A673 (cell line): ENCODE measurements at regions not wholly inside any gene's neighbourhood (a gene's known extent, or its start where the extent isn't known, plus 50 kb on each side); places are given as distances from the start of the nearest gene placed in this dataset.

Experiments
- BruUV-seq: library from RNA; stranded (reverse); fragments of 400-500 nt; replicated peaks from 2 replicates; lab custom pipeline; 2021; lab: Mats Ljungman, UMichigan
- CTCF ChIA-PET: fragments of 300-600 bp; sonication (Branson Sonifier 250); formaldehyde crosslinking; loops from one replicate; lab custom pipeline; 2022; ENCODE audit warnings: antibody characterized with exemption; lab: Charles Lee
- POLR2A ChIA-PET: fragments of 300-600 bp; sonication (Branson Sonifier 250); formaldehyde crosslinking; loops from one replicate; lab custom pipeline; 2022; ENCODE audit warnings: antibody characterized with exemption; ENCODE audit not compliant: low non-redundant PET; lab: Charles Lee
- DNase-seq: peaks from one replicate; pipeline ENCODE4 v3.0.0-alpha.2; 2015; ENCODE audit warnings: low spot score
- H3K27ac ChIP-seq: fragments of 200-600 bp; sonication (generic); 2 replicates; pipeline ENCODE4 v1.5.1; 2016; ENCODE audit warnings: mixed run types, low read depth, mild to moderate bottlenecking, mixed read lengths, antibody characterized with exemption, low read length; ENCODE audit not compliant: poor library complexity, severe bottlenecking
- H3K27me3 ChIP-seq: fragments of 200-600 bp; sonication (generic); replicated peaks from 2 replicates; pipeline ENCODE4 v1.6.1; 2017; ENCODE audit warnings: mixed run types, low read depth, mild to moderate bottlenecking, mixed read lengths, antibody characterized with exemption, low read length; ENCODE audit not compliant: insufficient read depth, poor library complexity
- H3K36me3 ChIP-seq: fragments of 200-600 bp; sonication (generic); 2 replicates; pipeline ENCODE4 v1.6.1; 2016; ENCODE audit warnings: mixed run types, mild to moderate bottlenecking, mixed read lengths, antibody characterized with exemption, low read length; ENCODE audit not compliant: insufficient read depth, poor library complexity, severe bottlenecking
- H3K4me1 ChIP-seq: fragments of 200-600 bp; sonication (generic); 2 replicates; pipeline ENCODE4 v1.6.1; 2017; ENCODE audit warnings: mixed run types, mild to moderate bottlenecking, mixed read lengths, antibody characterized with exemption, low read length; ENCODE audit not compliant: insufficient read depth, poor library complexity, severe bottlenecking
- H3K4me3 ChIP-seq: fragments of 200-600 bp; sonication (generic); 2 replicates; pipeline ENCODE4 v1.5.1; 2016; ENCODE audit warnings: low read depth, mixed run types, mild to moderate bottlenecking, mixed read lengths, low read length; ENCODE audit not compliant: poor library complexity, severe bottlenecking
- H3K9me3 ChIP-seq: fragments of 200-600 bp; sonication (generic); 2 replicates; pipeline ENCODE4 v1.6.1; 2016; ENCODE audit warnings: mixed run types, low read depth, mild to moderate bottlenecking, mixed read lengths, antibody characterized with exemption, low read length; ENCODE audit not compliant: poor library complexity, severe bottlenecking
- EZH2 ChIP-seq: fragments of 200-600 bp; sonication (generic); IDR thresholded peaks from 2 replicates; pipeline ENCODE4 v1.6.1; 2017; ENCODE audit warnings: borderline replicate concordance, low read depth, mild to moderate bottlenecking, mixed read lengths, antibody characterized with exemption, low read length; ENCODE audit not compliant: poor library complexity, severe bottlenecking
- intact Hi-C: fragments of 100-400 bp; cut with micrococcal nuclease; formaldehyde crosslinking; loops from one replicate; pipeline ENCODE4 v1.10.0; 2022; ENCODE audit not compliant: unreplicated experiment
- TF ChIP-seq, protein P1 (sequence below): fragments of 300-800, 200-600 bp; sonication (generic); conservative IDR thresholded peaks from 2 replicates; pipeline ENCODE4 v1.5.1; 2017; ENCODE audit warnings: low read depth, mild to moderate bottlenecking, antibody characterized with exemption, low read length, moderate library complexity, mixed read lengths

DNA sequence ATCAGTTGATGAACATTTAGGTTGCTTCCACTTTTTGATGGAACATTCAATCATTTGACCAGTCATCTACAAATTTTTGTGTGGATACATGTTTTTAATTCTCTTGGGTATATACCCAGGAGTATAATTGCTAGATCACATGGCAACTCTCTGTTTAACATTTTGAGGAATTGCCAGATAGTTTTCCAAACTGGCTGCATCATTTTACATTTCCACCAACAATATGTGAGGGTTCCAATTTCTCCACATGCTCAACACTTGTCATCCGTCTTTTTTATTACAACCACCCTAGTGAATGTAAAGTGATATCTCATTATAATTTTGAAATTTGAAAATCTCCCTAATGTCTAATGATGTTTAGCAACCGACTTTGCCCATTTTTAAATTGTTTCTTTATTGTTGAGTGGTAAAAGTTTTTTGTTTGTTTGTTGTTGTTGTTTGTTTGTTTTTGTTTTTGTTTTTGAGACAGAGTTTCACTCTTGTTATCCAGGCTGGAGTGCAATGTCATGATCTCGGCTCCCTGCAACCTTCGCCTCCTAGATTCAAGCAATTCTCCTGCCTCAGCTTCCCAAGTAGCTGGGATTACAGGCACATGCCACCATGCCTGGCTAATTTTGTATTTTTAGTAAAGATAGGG lies 53.7 kb upstream of the PDYN start:
- Histone ChIP-seq H3K27me3 (peaks cover 53% of the 10 kb centered on the region), H3K9me3 (no peaks in the 10 kb centered on the region), H3K27ac (no peak overlapping the region), H3K36me3 (no peaks in the 10 kb centered on the region), H3K4me3 (no peak overlapping the region), H3K4me1 (no peaks in the 10 kb centered on the region)
- ChIA-PET CTCF (no interaction called here), POLR2A (no interaction called here)
- BruUV-seq: no TSS peak
- DNase-seq: no peak
- TF ChIP-seq EZH2: no peak
- TF ChIP-seq, protein P1, sequence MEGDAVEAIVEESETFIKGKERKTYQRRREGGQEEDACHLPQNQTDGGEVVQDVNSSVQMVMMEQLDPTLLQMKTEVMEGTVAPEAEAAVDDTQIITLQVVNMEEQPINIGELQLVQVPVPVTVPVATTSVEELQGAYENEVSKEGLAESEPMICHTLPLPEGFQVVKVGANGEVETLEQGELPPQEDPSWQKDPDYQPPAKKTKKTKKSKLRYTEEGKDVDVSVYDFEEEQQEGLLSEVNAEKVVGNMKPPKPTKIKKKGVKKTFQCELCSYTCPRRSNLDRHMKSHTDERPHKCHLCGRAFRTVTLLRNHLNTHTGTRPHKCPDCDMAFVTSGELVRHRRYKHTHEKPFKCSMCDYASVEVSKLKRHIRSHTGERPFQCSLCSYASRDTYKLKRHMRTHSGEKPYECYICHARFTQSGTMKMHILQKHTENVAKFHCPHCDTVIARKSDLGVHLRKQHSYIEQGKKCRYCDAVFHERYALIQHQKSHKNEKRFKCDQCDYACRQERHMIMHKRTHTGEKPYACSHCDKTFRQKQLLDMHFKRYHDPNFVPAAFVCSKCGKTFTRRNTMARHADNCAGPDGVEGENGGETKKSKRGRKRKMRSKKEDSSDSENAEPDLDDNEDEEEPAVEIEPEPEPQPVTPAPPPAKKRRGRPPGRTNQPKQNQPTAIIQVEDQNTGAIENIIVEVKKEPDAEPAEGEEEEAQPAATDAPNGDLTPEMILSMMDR: no peak
- intact Hi-C loops: no loop called here

DNA sequence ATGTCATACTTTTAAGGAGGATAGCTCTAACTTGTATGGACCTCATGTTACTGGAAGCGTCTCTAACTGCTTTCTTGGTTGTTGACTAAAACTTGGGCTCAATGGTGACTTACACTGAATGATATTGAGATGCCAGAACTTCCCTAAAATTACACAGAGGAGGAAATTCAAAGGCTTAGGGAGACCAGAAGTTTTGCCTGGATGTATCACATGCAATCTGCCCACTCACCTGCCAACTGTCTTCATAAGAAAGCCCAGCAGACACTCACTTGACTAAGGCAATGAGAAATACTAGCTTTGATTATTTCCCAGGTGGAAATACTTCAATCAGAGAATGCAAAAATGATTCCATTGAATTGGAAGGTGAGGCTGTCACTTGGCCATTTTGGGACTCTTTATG lies 51.2 kb upstream of the PDYN start:
- BruUV-seq: no TSS peak
- ChIA-PET CTCF (no interaction called here), POLR2A (no interaction called here)
- no peak for DNase-seq
- no peaks in the 10 kb centered on the region for H3K36me3 ChIP-seq
- intact Hi-C loops: no loop called here
- H3K27me3 ChIP-seq: peaks cover 60% of the 10 kb centered on the region
- H3K4me1 ChIP-seq: no peaks in the 10 kb centered on the region
- H3K9me3 ChIP-seq: no peaks in the 10 kb centered on the region
- H3K27ac ChIP-seq: no peak overlapping the region
- no peak overlapping the region for H3K4me3 ChIP-seq
- TF ChIP-seq EZH2: no peak
- TF ChIP-seq, protein P1: no peak
